Spleen (tissue), 7 donors: ENCODE measurements at regions not wholly inside any gene's neighbourhood (a gene's known extent, or its start where the extent isn't known, plus 50 kb on each side); places are given as distances from the start of the nearest gene placed in this dataset.

Experiments
- POLR2A ChIP-seq, 3 donors: fragments of 450-650 bp; IDR thresholded peaks; one replicate each; pipeline ENCODE4 v1.5.1; 2017; ENCODE audit warnings: antibody characterized with exemption in 3 of 3, mild to moderate bottlenecking in 1 of 3
- POLR2AphosphoS5 ChIP-seq, 3 donors: sonication (generic); formaldehyde crosslinking; IDR thresholded peaks; one replicate each; pipeline ENCODE4 v1.5.1; 2017; ENCODE audit warnings: antibody characterized with exemption in 3 of 3
- TF ChIP-seq, protein P1 (sequence below), 11 experiments: fragments of 200-600 bp in 7 of 11; fragments of 450-650 bp in 4 of 11; sonication (generic) in 4 of 11; IDR thresholded peaks in 8 of 11; conservative IDR thresholded peaks in 3 of 11; 1 replicate in 7 of 11; 2 replicates in 4 of 11; pipeline versions ENCODE4 v1.4.0 to v1.8.0; 2016 to 2021; ENCODE audit warnings: antibody characterized with exemption in 11 of 11, inconsistent platforms in 4 of 11, mild to moderate bottlenecking in 1 of 11
- donor health status: DM: no; HTN: no; CAD: no; lungs with moderate emphysema.
- donor health status: DM: no; HTN: no; CAD: no.
- donor health status: DM: no; HTN: no; CAD: no.

DNA sequence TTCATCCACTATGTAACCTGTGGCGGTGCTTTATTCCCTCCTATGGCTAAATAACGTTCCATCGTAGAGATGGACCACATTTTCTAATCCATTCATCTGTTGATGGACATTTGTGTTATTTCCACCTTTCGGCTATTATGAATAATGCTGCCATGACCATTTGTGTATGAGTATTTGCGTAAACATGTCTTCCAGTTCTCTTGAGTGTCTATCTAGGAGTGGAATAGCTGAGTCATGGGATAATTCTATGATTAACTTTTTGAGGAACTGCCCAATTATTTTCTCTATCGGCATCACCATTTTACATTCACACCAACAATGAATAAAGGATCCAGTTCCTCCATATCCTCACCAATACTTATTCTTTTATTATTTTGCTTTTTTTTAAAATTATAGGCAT lies 261.9 kb upstream of the SFSWAP start:
- TF ChIP-seq, protein P1, sequence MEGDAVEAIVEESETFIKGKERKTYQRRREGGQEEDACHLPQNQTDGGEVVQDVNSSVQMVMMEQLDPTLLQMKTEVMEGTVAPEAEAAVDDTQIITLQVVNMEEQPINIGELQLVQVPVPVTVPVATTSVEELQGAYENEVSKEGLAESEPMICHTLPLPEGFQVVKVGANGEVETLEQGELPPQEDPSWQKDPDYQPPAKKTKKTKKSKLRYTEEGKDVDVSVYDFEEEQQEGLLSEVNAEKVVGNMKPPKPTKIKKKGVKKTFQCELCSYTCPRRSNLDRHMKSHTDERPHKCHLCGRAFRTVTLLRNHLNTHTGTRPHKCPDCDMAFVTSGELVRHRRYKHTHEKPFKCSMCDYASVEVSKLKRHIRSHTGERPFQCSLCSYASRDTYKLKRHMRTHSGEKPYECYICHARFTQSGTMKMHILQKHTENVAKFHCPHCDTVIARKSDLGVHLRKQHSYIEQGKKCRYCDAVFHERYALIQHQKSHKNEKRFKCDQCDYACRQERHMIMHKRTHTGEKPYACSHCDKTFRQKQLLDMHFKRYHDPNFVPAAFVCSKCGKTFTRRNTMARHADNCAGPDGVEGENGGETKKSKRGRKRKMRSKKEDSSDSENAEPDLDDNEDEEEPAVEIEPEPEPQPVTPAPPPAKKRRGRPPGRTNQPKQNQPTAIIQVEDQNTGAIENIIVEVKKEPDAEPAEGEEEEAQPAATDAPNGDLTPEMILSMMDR (IDR thresholded peaks at IDR 0.05 in 8 of 11, conservative IDR thresholded peaks at IDR 0.05 in 3 of 11) = no peak
- TF ChIP-seq POLR2AphosphoS5 (IDR thresholded peaks at IDR 0.05) (no peak), POLR2A (IDR thresholded peaks at IDR 0.05) (no peak)
